ENCODE measurements at regions not wholly inside any gene's neighbourhood (a gene's known extent, or its start where the extent isn't known, plus 50 kb on each side); places are given as distances from the start of the nearest gene placed in this dataset.

- H2BK20ac ChIP-seq (ENCODE audit: low read depth, low read length), result peak overlapping the region; percentile 98
- peaks cover 23% of the 10 kb centered on the region for H3K4me1 ChIP-seq (ENCODE audit: control insufficient read depth, insufficient read depth, low read length)
- H2AK5ac ChIP-seq (ENCODE audit: low read depth, low read length), result peak overlapping the region; percentile 99
- peak overlapping the region; percentile 100 for H2BK15ac ChIP-seq (ENCODE audit: low read depth, low read length)
- ATAC-seq (ENCODE audit: low read depth) (no peak), DNase-seq (no peak)
- dilution Hi-C loops (cut with HindIII; ENCODE audit: low sequenced_read_pairs, unreplicated experiment), result no loop called here
- H3K27me3 ChIP-seq (ENCODE audit: control insufficient read depth, insufficient read depth, low read length), result no peaks in the 10 kb centered on the region
- H3K27ac ChIP-seq (ENCODE audit: insufficient read depth, low read length), result peak overlapping the region; percentile 91; the same call in 1 of the 2 replicates
- peak overlapping the region; percentile 74 to 88 for H4K8ac ChIP-seq (ENCODE audit: low read depth in 2 of 2, low read length in 2 of 2)
- 0 out of 2 replicates have a peak overlapping the region, but pooled peaks have one; percentile 38 for H3K4me2 ChIP-seq (ENCODE audit: low read depth, low read length)
- H2AFZ ChIP-seq (replicated peaks; ENCODE audit: low read length, poor library complexity), result no peak overlapping the region
- H3K23ac ChIP-seq (ENCODE audit: low read depth, low read length), result peak overlapping the region; percentile 99
- H3K9me3 ChIP-seq (ENCODE audit: control insufficient read depth, insufficient read depth, low read length), result no peaks in the 10 kb centered on the region
- peak overlapping the region; percentile 90; the same call in 1 of the 2 replicates for H3K14ac ChIP-seq (replicated peaks; ENCODE audit: low read depth, low read length)
- H2AK9ac ChIP-seq (replicated peaks; ENCODE audit: low read depth, low read length, poor library complexity), result peak overlapping the region; percentile 53
- no peaks in the 10 kb centered on the region; the same call in 1 of the 2 replicates for H4K20me1 ChIP-seq (ENCODE audit: insufficient read depth, low read length)
- BruUV-seq (replicated peaks), result no TSS peak
- peak overlapping the region; percentile 97 for H2BK120ac ChIP-seq (ENCODE audit: low read depth, low read length)
- no CpG with 5 or more reads among the region's 1 CpG for WGBS, 2 experiments (ENCODE audit: extremely low coverage in 2 of 2, insufficient read length in 1 of 2)
- TF ChIP-seq MAZ (IDR thresholded peaks at IDR 0.05; ENCODE audit: borderline replicate concordance, low read depth, low read length) (no peak), NFE2L2 (IDR thresholded peaks at IDR 0.05; ENCODE audit: low read depth, low read length) (no peak), FOS (IDR thresholded peaks at IDR 0.05; ENCODE audit: low read depth, low read length) (no peak), CTCF (conservative IDR thresholded peaks at IDR 0.05; ENCODE audit: low read depth, low read length) (no peak), ELK1 (IDR thresholded peaks at IDR 0.05; ENCODE audit: borderline replicate concordance, low read depth, low read length) (no peak), POLR2A (IDR thresholded peaks at IDR 0.05; ENCODE audit: low read depth, low read length) (no peak), RCOR1 (IDR thresholded peaks at IDR 0.05; ENCODE audit: insufficient replicate concordance, low read length) (no peak)
- H3K9me1 ChIP-seq (ENCODE audit: insufficient read depth, low read length), result peaks cover 27% of the 10 kb centered on the region
- CTCF ChIA-PET, result no interaction called here
- peak overlapping the region; percentile 80 for H2BK5ac ChIP-seq (ENCODE audit: low read depth, low read length, poor library complexity, severe bottlenecking)
- peak overlapping the region; percentile 56 for H3K56ac ChIP-seq (ENCODE audit: extremely low read depth, insufficient read depth, low read length)
- H3K4me3 ChIP-seq (ENCODE audit: insufficient read depth, low read depth, low read length), result no peak overlapping the region
- H4K5ac ChIP-seq (ENCODE audit: low read depth, low read length), result peak overlapping the region; percentile 99
- H3K79me1 ChIP-seq (ENCODE audit: low read depth in 1 of 2, low read length in 2 of 2), result peaks cover 29 to 43% of the 10 kb centered on the region in 2 experiments
- in situ Hi-C loops (cut with MboI; ENCODE audit: low sequenced_read_pairs), result no loop called here
- H3K9ac ChIP-seq (ENCODE audit: low read depth, low read length), result peak overlapping the region; percentile 42; the same call in 1 of the 2 replicates
- H3K18ac ChIP-seq (ENCODE audit: low read depth, low read length), result peak overlapping the region; percentile 98
- peaks cover 12% of the 10 kb centered on the region for H3K36me3 ChIP-seq (ENCODE audit: control insufficient read depth, insufficient read depth, low read length)
- H4K91ac ChIP-seq (ENCODE audit: insufficient read depth, low read depth, low read length), result peak overlapping the region; percentile 97
- intact Hi-C loops (cut with micrococcal nuclease), result loop anchor here (5.0 kb wide), 2 partner anchors 121 to 226 kb away; no protein-coding TSS in a partner anchor
- H3K4ac ChIP-seq (ENCODE audit: low read depth, low read length), result peak overlapping the region; percentile 97
- POLR2A ChIA-PET (ENCODE audit: unreplicated experiment), result no interaction called here
These were observed 218.8 kb upstream of the RGS6 start for GRCh38 chr14:71713451-71713850.
